CD14-positive monocyte (primary cell): ENCODE measurements at regions not wholly inside any gene's neighbourhood (a gene's known extent, or its start where the extent isn't known, plus 50 kb on each side); places are given as distances from the start of the nearest gene placed in this dataset.
A peak's percentile ranks its signal among the peaks of the same experiment; 100 is the strongest.

ENCODE experiments used
- DNase-seq, 3 donors: peaks; one replicate each; pipeline ENCODE4 v3.0.0-alpha.2; 2011 to 2022
- H2AFZ ChIP-seq: 2 replicates; pipeline ENCODE4 v1.6.0; 2012; ENCODE audit warnings: mild to moderate bottlenecking, low read depth, low read length, inconsistent platforms; ENCODE audit not compliant: insufficient read depth, poor library complexity, severe bottlenecking
- H3K27ac ChIP-seq, 2 donors: 1 replicate in 1 of 2; 2 replicates in 1 of 2; pipeline ENCODE4 v1.5.1; 2012 to 2013; ENCODE audit warnings: low read length in 2 of 2, control low read depth in 1 of 2, inconsistent platforms in 1 of 2, low read depth in 1 of 2, mild to moderate bottlenecking in 1 of 2
- H3K27me3 ChIP-seq, 2 donors: one replicate each; pipeline versions ENCODE4 v1.6.0 to v1.6.1; 2011 to 2013; ENCODE audit warnings: low read length in 2 of 2; ENCODE audit not compliant: control insufficient read depth in 2 of 2, insufficient read depth in 2 of 2
- H3K36me3 ChIP-seq, 2 donors: replicated peaks in 1 of 2; 1 replicate in 1 of 2; 2 replicates in 1 of 2; pipeline versions ENCODE4 v1.5.1 to v1.6.1; 2012 to 2013; ENCODE audit warnings: low read length in 2 of 2, control low read depth in 1 of 2, inconsistent platforms in 1 of 2, mild to moderate bottlenecking in 1 of 2; ENCODE audit not compliant: insufficient read depth in 2 of 2, control insufficient read depth in 1 of 2
- H3K4me1 ChIP-seq, 2 donors: 1 replicate in 1 of 2; 2 replicates in 1 of 2; pipeline versions ENCODE4 v1.5.1 to v1.6.1; 2012 to 2013; ENCODE audit warnings: low read length in 2 of 2, control low read depth in 1 of 2, inconsistent platforms in 1 of 2, mild to moderate bottlenecking in 1 of 2, moderate library complexity in 1 of 2; ENCODE audit not compliant: insufficient read depth in 2 of 2, control insufficient read depth in 1 of 2
- H3K4me2 ChIP-seq: replicated peaks from 2 replicates; pipeline ENCODE3; 2012; ENCODE audit warnings: low read length, moderate library complexity, mild to moderate bottlenecking; ENCODE audit not compliant: poor library complexity, severe bottlenecking; ENCODE audit errors: extremely low read depth
- H3K4me3 ChIP-seq, 3 experiments: fragments of 200-600 bp in 1 of 3; sonication (generic) in 1 of 3; replicated peaks in 1 of 3; 1 replicate in 2 of 3; 2 replicates in 1 of 3; pipeline ENCODE4 v1.5.1; 2011 to 2013; ENCODE audit warnings: low read length in 3 of 3, mild to moderate bottlenecking in 3 of 3, control low read depth in 2 of 3, low read depth in 2 of 3, inconsistent platforms in 1 of 3, moderate library complexity in 1 of 3
- H3K79me2 ChIP-seq: 2 replicates; pipeline ENCODE4 v1.6.0; 2012; ENCODE audit warnings: mild to moderate bottlenecking, control low read depth, inconsistent platforms, low read length, moderate library complexity; ENCODE audit not compliant: insufficient read depth
- H3K9ac ChIP-seq: 2 replicates; pipeline ENCODE4 v1.6.0; 2017; ENCODE audit warnings: low read length, mild to moderate bottlenecking; ENCODE audit not compliant: insufficient read depth, poor library complexity, severe bottlenecking
- H3K9me3 ChIP-seq, 2 donors: replicated peaks in 1 of 2; 1 replicate in 1 of 2; 2 replicates in 1 of 2; pipeline versions ENCODE4 v1.5.1 to v1.6.1; 2012 to 2013; ENCODE audit warnings: low read length in 2 of 2, control low read depth in 1 of 2; ENCODE audit not compliant: control insufficient read depth in 1 of 2, insufficient read depth in 1 of 2
- H4K20me1 ChIP-seq: 2 replicates; pipeline ENCODE4 v1.6.0; 2012; ENCODE audit warnings: mild to moderate bottlenecking, low read length, control low read depth, moderate library complexity; ENCODE audit not compliant: insufficient read depth
- H3K27ac Mint-ChIP-seq, 7 donors: one replicate each; pipeline ENCODE4 v1.8.0; 2020; ENCODE audit warnings: mild to moderate bottlenecking in 7 of 7, mixed read lengths in 7 of 7, moderate library complexity in 6 of 7, inconsistent platforms in 2 of 7
- H3K27me3 Mint-ChIP-seq, 3 donors: one replicate each; pipeline ENCODE4 v1.8.0; 2021 to 2022; ENCODE audit warnings: low read depth in 3 of 3, mild to moderate bottlenecking in 3 of 3, mixed read lengths in 3 of 3, moderate library complexity in 3 of 3, inconsistent platforms in 1 of 3
- H3K36me3 Mint-ChIP-seq, 2 donors: one replicate each; pipeline ENCODE4 v1.8.0; 2020; ENCODE audit warnings: mixed read lengths in 2 of 2, inconsistent platforms in 1 of 2, mild to moderate bottlenecking in 1 of 2
- H3K4me1 Mint-ChIP-seq: one replicate; pipeline ENCODE4 v1.8.0; 2020; ENCODE audit warnings: mild to moderate bottlenecking, mixed read lengths
- H3K4me3 Mint-ChIP-seq, 2 donors: one replicate each; pipeline ENCODE4 v1.8.0; 2020; ENCODE audit warnings: mild to moderate bottlenecking in 2 of 2, mixed read lengths in 2 of 2, moderate library complexity in 1 of 2
- H3K9me3 Mint-ChIP-seq, 7 donors: one replicate each; pipeline ENCODE4 v1.8.0; 2020 to 2022; ENCODE audit warnings: mixed read lengths in 7 of 7, mild to moderate bottlenecking in 6 of 7, moderate library complexity in 6 of 7, inconsistent platforms in 2 of 7
- WGBS: methylation state at CpG from one replicate; pipeline ENCODE4 v1.1.5; 2013; ENCODE audit warnings: missing lambda C conversion rate; ENCODE audit not compliant: insufficient coverage; 5-methylcytosine and 5-hydroxymethylcytosine counted together
- intact Hi-C, 2 donors: fragments of 100-400 bp; cut with micrococcal nuclease; formaldehyde crosslinking; loops; one replicate each; pipeline versions ENCODE4 v1.15.0 to v1.15.1; 2023
- TF ChIP-seq, protein P1 (sequence below): fragments of 200-600 bp; IDR thresholded peaks from one replicate; pipeline ENCODE4 v1.8.0; 2022; ENCODE audit warnings: antibody characterized with exemption, mild to moderate bottlenecking

- Histone ChIP-seq H3K4me3 (no peak overlapping the region), H3K9ac (no peak overlapping the region), H4K20me1 (no peaks in the 10 kb centered on the region), H3K4me1 (no peaks in the 10 kb centered on the region), H2AFZ (no peak overlapping the region), H3K36me3 (no peaks in the 10 kb centered on the region), H3K4me2 (no peak overlapping the region), H3K27ac (no peak overlapping the region), H3K79me2 (no peaks in the 10 kb centered on the region), H3K9me3 (no peaks in the 10 kb centered on the region), H3K27me3 (no peaks in the 10 kb centered on the region)
- no peak for DNase-seq
- TF ChIP-seq, protein P1, sequence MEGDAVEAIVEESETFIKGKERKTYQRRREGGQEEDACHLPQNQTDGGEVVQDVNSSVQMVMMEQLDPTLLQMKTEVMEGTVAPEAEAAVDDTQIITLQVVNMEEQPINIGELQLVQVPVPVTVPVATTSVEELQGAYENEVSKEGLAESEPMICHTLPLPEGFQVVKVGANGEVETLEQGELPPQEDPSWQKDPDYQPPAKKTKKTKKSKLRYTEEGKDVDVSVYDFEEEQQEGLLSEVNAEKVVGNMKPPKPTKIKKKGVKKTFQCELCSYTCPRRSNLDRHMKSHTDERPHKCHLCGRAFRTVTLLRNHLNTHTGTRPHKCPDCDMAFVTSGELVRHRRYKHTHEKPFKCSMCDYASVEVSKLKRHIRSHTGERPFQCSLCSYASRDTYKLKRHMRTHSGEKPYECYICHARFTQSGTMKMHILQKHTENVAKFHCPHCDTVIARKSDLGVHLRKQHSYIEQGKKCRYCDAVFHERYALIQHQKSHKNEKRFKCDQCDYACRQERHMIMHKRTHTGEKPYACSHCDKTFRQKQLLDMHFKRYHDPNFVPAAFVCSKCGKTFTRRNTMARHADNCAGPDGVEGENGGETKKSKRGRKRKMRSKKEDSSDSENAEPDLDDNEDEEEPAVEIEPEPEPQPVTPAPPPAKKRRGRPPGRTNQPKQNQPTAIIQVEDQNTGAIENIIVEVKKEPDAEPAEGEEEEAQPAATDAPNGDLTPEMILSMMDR = no peak
- H3K9me3 Mint-ChIP-seq = peaks cover 0 to 1% (median 0%) of the 10 kb centered on the region in 7 donors
- intact Hi-C loops = no loop called here
- H3K4me1 Mint-ChIP-seq = no peaks in the 10 kb centered on the region
- peaks cover 0 to 8% (median 2%) of the 10 kb centered on the region in 3 donors for H3K27me3 Mint-ChIP-seq
- no CpG with 5 or more reads among the region's 2 CpGs for WGBS
- H3K36me3 Mint-ChIP-seq = no peaks in the 10 kb centered on the region
- peak overlapping the region in 1 of 7 donors; percentile 53 for H3K27ac Mint-ChIP-seq
- no peak overlapping the region for H3K4me3 Mint-ChIP-seq
Measured at GRCh38 chr5:17039170-17039569, 103.1 kb upstream of the MYO10 start.

GRCh38 chr5:17042041-17042440, 106.0 kb upstream of the MYO10 start:
- DNase-seq = no peak
- Histone ChIP-seq H3K79me2 (no peaks in the 10 kb centered on the region), H3K9me3 (no peaks in the 10 kb centered on the region), H3K27ac (no peak overlapping the region), H2AFZ (no peak overlapping the region), H3K36me3 (no peaks in the 10 kb centered on the region), H4K20me1 (no peaks in the 10 kb centered on the region), H3K9ac (no peak overlapping the region), H3K4me3 (no peak overlapping the region), H3K27me3 (no peaks in the 10 kb centered on the region), H3K4me2 (no peak overlapping the region), H3K4me1 (no peaks in the 10 kb centered on the region)
- intact Hi-C loops = no loop called here
- WGBS = 94% methylated on average over 3 of the region's 5 CpGs
- TF ChIP-seq, protein P1 = no peak
- Mint-ChIP-seq H3K9me3 (peaks cover 0 to 5% (median 1%) of the 10 kb centered on the region in 7 donors), H3K4me3 (no peak overlapping the region), H3K27ac (no peak overlapping the region), H3K27me3 (peaks cover 0 to 8% (median 3%) of the 10 kb centered on the region in 3 donors), H3K4me1 (no peaks in the 10 kb centered on the region), H3K36me3 (no peaks in the 10 kb centered on the region)
